ENCODE measurements at regions not wholly inside any gene's neighbourhood (a gene's known extent, or its start where the extent isn't known, plus 50 kb on each side); places are given as distances from the start of the nearest gene placed in this dataset.
"Not testable (repeated sequence)": the region's sequence is repeated elsewhere in the genome, so short reads cannot be mapped to it uniquely, and the experiment has no call there.

DNA sequence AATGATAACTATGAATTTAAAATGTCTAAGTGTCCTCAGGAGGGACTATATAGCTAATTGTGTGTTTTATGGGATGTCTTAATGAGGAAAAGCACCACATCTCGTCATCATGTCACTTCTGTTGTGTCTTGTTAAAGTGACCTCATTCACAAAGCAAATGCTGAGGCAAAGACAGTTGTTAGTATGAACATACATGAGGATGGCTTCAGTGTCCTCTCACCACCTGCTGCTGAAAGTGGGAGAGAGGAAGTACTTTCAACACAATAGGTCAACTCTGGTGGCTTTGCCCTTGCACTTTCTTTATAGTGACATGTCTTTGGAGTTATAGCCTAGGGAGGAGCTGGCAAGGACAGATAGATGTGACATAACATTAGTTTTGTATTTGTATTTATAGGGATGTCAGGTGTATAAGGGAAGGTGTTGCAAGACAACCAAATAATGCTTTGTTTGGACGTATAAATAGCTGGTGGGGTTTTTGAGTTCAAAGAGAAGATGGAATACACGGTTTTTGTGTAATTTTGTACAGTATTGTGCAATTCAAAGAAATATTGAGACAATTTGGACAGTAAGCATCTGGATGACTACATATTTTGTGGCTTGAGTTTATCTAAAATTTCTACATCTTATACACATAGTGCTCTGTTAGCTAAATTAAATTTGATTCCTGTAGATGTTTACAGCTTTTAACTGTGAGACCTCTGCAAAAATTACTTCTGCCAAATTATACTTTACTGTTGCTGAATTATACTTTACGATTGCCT lies 131.7 kb upstream of the ATP2B1 start:
- DNase-seq = no peak

GRCh38 chr12:89839444-89839843 lies 130.8 kb upstream of the ATP2B1 start:
- no peak for DNase-seq

GRCh38 chr12:89838833-89839232 lies 130.2 kb upstream of the ATP2B1 start:
- no peak for DNase-seq

DNA sequence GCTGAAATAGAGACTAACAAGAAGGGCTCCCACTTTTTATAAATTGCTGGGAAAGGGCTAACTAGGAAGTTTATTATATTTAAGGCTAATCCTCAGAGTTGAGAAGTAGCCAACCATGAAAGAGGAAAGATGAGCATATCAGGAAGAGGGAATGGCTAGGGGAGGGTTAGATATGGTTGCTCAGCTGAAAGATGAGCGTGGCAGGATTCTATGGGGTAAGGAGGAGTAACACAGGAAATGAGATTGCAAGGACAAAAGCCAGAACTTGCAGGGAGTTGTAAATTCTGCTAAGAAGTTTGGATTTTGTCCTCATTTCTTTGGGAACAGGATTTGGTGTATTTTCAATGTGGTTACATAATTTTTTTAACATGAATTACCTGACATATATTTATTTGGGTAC lies 127.4 kb upstream of the ATP2B1 start:
- no peak for DNase-seq

DNA sequence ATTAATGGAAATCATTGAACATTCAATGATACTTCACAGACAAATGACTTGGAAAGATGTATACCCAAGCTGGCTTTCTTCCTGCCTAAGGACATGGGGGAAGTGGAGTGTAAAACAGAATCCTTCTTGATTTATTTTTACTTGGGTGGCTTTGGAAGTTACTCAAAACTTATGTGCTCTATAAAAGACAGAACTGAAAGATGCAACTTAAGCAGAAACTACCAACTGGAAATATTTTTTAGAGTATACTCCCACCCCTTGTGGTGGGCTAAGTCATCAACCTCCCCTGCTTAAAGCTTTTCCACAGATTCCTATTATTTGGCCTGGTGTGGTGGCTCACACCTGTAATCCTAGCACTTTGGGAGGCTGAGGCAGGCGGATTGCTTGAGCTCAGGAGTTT lies 126.0 kb upstream of the ATP2B1 start:
- DNase-seq = no peak

DNA sequence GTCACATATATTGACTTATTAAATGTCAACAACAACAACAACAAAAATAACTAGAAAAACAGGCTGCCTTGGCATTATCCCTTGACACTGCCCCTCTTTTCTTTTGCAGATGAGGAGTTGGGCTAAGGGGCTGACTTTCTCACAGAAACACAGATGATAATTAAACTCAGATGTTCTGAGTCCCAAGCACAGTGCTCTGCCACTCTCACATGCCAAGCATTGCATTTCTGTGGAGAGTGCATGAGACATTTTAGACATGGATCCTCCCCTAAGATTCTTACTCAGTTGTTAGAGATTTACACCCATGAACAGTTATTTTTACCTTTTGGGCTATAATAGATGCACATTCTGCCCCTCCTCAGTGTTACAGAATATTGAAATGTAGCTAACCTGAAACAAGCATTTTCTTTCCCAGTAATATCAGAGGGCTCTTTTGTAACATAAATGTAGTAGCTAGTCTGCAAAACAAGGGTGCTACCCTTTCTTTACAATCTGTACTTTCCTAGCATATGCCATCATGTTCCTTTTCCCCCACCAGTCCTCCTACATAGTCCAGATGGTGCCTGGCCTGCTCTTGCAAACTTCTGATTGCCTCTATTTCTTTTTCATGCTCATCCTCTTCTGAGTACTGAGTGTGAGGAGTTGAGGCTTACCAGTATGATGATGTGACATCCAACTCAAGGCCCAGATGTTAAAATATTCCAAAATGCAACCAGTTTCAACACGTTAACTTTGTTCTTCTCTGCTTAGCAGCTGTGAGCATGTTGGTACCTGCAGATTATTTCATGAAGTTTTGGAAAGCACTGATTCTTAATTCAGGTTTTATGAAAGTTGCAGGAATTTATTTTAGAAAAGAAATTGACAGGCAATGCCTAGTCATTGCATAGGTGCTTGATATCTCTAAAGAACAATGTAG lies 125.0 kb upstream of the ATP2B1 start:
- DNase-seq = no peak

GRCh38 chr12:89832336-89832735 lies 123.7 kb upstream of the ATP2B1 start:
- DNase-seq = no peak

DNA sequence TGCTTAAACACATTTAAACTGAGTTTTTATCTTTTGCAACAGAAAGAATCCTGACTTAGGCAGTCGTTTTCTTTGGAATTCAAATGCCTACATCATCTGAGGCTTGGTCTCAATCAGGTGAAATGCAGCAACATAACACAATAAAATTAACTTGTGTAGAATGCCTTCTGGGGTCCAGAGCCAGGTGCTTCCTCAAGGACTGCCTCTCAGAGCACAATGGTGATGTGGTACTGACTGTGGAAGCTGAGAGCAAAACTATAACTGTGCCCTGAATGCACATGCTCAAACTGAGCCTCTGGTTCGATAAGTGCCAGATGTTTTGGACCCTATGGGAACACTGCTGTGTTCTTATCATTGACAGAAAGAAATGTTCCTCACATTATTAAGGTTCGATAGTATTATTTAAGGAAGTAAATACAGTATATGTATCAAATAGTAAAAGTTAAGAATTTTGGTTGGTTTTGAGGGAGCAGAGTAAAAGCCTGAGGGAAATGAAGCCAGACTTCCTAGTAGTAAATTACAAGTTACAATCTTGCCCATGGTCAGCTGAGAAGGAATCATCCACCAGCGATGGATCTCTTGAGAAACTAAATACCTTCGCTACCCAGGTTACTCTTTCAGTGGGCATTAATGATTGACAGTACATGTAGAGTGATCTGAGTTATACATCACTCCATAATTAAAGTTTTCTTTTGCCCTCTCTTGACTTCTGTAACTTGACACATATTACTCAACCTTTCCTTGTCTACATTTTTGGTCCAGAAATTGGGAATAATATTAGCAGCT lies 122.9 kb upstream of the ATP2B1 start:
- no peak for DNase-seq

GRCh38 chr12:89829434-89829975 lies 120.9 kb upstream of the ATP2B1 start:
- DNase-seq = no peak

DNA sequence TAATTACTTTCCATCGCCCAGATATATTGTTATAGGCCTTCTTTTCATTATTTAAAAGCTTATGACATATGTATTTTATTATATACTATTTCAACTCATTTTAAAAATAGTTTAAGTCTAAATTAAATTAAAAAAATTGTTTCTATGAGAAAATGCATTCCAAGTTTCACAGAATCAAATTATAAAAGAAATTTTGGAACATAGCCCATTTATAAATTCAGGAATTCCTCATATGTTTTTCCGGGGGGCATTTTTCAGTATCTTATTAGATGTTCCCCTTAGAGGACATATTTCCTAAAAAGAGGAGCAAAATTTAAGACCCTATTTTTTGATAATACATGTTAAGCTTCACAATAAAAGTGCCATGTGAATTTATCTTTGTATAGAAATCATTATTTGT lies 119.9 kb upstream of the ATP2B1 start:
- no peak for DNase-seq

GRCh38 chr12:89827592-89827991 lies 119.0 kb upstream of the ATP2B1 start:
- no peak for DNase-seq

- DNase-seq = no peak
Observed at GRCh38 chr12:89826468-89826867, 117.8 kb upstream of the ATP2B1 start.

- no peak for DNase-seq
Observed at GRCh38 chr12:89825591-89826449, 117.2 kb upstream of the ATP2B1 start.

DNA sequence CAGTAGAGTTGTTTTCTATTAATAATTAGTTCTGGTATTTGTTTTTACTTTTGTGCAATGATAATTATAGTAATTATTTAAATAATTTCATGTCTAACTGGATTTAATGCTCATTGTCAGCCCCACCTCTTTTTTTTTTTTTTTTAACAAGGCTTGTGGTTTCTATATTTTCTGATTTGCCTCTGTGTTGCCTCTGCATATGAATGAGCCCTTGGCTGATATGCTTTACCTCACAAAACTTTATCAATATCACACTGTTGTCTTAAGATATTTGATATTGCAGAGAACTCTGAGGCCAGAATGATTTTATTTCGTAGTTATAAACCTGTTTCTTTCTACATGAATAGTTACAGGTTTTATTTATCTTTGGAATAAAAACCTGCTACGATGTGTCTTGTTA lies 116.2 kb upstream of the ATP2B1 start:
- DNase-seq = no peak

DNA sequence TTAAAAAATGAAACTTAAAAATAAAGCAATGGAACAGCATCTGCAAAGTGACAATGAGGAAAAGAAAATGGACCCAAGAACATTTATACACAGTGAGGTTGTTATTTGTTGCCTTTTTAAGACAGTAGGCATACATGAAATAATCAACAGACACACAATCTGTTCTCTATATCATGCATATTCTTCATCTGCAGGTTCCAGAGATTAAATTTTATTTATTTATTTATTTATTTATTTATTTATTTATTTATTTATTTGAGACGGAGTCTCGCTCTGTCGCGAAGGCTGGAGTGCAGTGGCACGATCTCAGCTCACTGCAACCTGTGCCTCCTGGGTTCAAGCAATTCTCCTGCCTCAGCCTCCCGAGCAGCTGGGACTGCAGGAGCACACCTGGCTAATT lies 114.4 kb upstream of the ATP2B1 start:
- not testable (repeated sequence) for DNase-seq

DNA sequence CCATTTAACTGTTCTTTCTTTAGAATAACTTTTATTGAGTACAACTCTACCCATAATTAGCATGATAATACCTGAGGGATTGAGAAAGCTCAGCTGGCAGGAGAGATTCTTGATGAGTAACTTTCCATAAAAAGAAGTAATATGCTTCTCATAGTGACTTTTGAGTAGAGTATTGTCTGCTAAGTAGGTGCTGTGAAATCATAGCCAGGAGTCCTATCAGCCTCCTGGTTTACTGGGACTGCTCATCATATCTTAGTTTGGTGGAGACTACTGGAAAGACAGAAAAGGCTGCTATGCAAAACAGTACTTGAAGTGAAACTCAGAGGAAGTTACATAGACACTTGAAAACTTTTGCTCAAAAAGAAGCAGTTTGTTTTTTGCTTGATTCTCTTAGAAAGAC lies 113.3 kb upstream of the ATP2B1 start:
- DNase-seq = no peak

GRCh38 chr12:89817501-89818226 lies 109.0 kb upstream of the ATP2B1 start:
- no peak for DNase-seq

GRCh38 chr12:89815225-89815624 lies 106.6 kb upstream of the ATP2B1 start:
- no peak for DNase-seq

DNA sequence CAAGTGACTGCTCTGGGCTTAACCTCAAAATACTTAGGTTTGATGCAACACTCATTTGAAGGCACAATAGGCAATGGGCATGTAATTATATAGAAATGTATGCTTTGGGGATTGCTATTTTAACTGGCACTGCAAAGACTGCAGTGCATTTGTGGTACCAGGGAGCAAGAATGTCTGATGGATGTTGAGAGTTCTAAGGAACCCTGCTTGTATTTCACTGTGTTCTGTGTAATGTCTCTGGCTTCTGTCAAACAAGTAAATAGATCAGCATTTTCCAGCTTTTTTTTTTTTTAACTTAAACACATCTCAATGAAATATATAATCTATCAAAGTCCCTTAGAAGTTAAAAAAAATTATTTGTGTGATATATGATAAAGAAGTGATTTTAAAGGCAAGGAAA lies 94.8 kb upstream of the ATP2B1 start:
- DNase-seq = no peak

DNA sequence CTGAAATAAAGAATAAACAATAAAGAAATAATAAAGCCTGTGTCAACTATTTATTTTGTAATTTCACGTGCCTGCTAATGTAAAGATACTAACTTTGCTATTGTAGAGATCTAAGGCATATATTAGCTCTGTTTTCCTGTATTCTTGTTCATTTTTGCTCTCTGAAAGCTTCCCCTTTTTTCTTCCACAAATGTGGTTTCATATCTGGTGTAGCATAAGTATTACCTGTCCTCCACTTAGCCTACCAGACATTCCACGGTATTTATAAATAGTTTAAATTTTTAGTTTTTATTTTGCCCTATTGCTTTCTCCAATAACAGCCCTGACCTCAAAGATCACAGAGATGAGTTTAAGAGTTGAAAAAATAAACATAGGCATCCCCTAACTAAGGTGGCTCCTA lies 92.6 kb upstream of the ATP2B1 start:
- DNase-seq = no peak

- no peak for DNase-seq
Observed at GRCh38 chr12:89800435-89800834, 91.8 kb upstream of the ATP2B1 start.

All from right kidney (tissue), 1 donor.